GM19372 (cell line): ENCODE measurements at regions not wholly inside any gene's neighbourhood (a gene's known extent, or its start where the extent isn't known, plus 50 kb on each side); places are given as distances from the start of the nearest gene placed in this dataset.
A peak's percentile ranks its signal among the peaks of the same experiment; 100 is the strongest.
"Not testable (repeated sequence)": the region's sequence is repeated elsewhere in the genome, so short reads cannot be mapped to it uniquely, and the experiment has no call there.

ENCODE experiments used
- ATAC-seq: cut with Tn5 transposase; IDR thresholded peaks from one replicate; pipeline ENCODE4 v1.9.1; 2021; ENCODE audit warnings: mild to moderate bottlenecking, low read depth, moderate library complexity; ENCODE audit not compliant: unreplicated experiment

DNA sequence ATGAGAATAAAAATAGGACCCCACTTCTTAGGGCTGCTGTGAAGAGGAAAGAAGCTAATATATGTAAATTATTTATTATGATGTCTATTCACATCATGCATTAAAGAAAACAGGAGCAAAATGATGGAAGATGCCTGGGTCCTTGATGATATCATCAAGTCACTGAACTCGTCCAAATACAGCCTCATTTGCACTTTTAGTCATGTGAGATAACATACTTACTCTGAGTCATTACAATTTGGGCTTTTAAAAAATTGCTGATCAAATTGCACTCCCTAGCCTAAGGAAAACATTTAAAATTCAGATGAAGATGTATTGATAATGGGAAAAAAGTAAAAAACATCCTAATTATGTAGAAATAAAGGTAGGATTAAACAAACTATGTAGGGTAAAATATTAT lies 302.7 kb upstream of the CCL2 start:
- ATAC-seq = no peak

GRCh38 chr17:33954597-33954996 lies 300.5 kb upstream of the CCL2 start:
- ATAC-seq = no peak

DNA sequence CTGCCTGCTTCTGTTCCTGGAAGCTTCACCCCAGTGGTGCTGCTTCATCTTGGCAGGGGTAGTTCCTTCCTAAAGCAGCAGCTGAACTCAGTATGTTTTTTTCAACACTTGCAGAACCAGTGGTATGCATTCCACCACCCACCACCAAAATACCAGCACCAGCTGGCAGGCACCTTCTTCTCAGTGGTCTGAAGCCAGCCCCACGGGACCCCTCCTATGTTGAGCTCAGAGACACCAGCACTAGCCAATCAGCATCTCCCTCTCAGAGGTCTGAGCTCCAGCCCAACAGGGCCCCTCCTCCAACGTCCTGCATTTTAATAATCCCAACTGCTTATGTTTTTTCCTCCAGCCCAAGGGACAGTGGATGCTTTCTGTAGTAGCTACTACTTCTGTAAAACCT lies 299.6 kb upstream of the CCL2 start:
- ATAC-seq = no peak

DNA sequence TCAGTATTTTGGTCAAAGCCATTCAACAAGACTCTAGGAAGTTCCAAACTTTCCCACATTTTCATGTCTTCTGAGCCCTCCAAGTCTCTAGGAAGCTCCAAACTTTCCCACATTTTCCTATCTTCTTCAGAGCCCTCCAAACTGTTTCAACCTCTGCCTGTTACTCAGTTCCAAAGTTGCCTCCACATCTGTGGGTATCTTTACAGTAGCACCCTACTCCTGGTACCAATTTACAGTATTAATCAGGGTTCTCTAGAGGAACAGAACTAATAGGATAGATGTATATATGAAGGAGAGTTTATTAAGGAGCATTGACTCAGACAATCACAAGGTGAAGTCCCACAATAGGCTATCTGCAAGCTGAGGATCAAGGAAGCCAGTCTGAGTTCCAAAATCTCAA lies 296.0 kb upstream of the CCL2 start:
- ATAC-seq = not testable (repeated sequence)

DNA sequence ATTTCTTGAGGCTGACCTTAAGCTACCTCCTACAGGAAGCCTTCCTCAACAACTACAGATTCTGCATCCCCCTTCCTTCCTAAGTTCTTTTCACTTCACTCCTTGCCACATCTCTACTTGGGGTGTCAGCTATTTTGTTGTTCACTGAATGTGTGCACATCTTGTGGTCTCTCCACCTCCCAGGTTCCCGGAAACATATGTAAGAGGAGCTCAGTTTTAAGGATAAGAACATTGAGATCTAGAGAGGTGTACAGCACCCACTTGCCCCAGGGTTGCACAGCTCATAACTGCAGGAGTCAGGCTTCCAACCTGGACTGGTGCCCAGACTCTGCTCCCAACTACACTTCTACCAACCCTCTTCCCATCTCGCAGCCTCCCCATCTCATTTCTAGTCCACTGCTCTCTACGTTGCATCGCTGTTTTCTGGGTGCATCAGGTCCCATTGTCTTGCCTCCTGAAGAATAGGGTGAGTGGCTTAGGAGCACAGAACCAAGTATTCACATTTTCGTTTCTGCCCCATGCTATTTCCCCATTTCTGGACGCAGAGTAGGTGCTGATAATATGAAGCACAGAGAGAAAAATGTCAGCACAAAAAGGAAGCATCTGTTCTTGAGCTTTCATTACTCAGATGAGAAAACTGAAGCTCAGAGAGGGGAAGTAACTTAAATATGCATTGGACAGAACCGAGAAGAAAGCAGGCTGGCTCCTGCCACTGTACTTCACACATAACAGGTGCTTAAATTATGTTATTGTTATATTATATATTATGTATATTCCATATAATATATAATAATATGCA lies 292.0 kb upstream of the CCL2 start:
- no peak for ATAC-seq

- ATAC-seq = peak; percentile 86
These were observed 290.6 kb upstream of the CCL2 start for GRCh38 chr17:33964344-33964979.

DNA sequence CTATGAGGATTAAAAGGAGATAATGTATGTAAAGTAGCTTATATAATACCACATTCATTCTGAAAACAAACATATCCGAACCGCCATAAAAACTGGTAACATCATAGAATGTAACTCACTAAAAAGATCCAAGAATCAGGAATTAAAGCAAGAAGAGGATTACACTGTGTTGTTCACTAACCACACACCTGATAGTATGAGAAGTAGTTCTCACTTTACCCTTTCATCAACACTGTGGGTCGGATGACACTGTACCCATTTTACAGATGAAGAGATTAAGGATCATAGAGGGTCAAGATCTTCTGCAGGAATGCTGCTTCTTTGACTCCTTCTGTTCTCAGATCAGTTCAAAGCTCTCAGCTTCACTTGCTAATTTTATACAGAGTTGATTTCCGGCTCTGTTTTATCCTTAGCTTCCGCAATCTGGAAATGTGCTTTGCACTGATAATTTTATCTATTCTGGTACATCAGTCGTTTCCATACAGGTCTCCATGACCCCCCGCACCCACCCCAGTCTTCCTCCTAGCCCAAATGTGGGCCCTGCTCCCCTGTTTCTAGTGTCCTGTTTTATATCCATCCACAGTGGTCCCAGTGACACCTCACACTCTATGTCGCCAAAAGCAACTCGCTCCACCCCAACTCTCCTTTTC lies 288.6 kb upstream of the CCL2 start:
- ATAC-seq = no peak

GRCh38 chr17:33967608-33968349 lies 287.3 kb upstream of the CCL2 start:
- ATAC-seq = no peak

DNA sequence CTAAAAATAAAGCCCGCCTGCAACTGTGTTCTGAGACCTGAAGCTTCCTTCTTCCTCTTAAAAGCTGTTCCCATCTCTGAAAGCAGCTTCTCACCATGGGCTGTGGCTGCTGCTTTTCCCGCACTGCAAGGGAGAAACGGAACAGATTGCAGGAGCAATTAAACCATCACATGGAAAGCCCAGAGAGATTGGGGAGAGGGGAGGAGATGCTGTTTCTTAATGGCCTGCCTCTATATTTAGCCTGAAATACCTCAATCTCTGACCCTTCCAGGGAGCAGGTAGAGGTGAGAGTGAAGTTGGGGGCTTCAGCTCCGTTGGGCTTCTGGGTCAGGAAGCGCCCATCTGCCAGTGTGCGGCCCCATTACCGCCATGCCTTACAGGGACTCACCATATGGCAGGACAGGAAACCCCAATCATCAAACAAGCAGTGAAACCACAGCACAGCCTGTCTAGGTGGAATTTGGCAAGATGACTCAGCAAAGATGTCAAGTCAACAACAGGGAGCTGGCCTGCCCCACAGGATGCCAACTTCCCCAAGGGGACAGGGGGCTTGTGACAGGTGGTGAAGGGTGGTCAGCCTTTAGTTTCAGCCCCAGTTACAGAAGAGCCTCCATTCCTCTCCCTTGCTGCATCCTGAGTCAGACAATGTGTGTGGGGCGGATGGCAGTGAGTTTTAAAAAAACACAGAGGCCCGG lies 286.6 kb upstream of the CCL2 start:
- ATAC-seq = no peak

GRCh38 chr17:33970279-33970678 lies 284.8 kb upstream of the CCL2 start:
- ATAC-seq = no peak

GRCh38 chr17:33972763-33973162 lies 282.3 kb upstream of the CCL2 start:
- no peak for ATAC-seq

- ATAC-seq = no peak
These were observed 281.6 kb upstream of the CCL2 start for GRCh38 chr17:33973491-33973890.

- ATAC-seq = no peak
These were observed 280.8 kb upstream of the CCL2 start for GRCh38 chr17:33974276-33974675.

DNA sequence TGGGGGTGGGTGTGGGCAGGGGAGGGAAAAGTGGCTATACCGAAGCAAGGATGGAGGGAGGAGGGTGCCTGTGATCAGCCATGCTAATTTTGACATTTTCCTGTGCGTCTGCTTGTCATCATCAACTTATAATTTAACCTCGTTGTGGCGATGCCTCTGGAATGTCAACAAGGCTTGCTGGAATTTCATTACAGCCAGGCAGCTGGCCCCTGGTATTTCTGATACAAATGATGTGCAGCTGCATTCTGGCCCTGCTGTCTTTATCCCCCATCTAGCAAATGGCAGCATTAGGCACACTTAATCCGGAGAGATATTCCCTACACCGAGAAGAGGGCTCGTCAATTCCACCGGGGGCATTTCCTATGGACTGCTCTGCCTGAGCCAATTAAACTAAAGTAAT lies 278.3 kb upstream of the CCL2 start:
- ATAC-seq = no peak

GRCh38 chr17:33977729-33978514 lies 277.2 kb upstream of the CCL2 start:
- no peak for ATAC-seq

DNA sequence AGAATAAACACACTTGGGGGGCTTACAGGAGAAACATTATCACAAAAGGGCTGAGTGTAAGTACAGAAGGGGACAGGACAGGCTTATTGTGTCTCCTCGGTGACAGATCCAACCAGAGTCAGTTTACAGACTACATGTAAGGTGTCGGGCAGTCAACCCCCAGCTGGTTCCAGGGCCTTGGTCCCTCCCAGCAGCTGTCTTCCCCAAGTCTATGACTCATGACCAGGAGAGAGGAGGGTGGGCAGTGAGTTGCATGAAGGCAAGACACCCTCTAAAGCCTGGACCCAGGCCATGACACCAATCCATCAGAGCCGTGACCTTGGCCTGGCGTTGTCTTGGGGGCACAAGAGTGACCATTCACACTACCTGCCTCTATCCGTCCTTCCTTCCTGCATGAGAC lies 276.2 kb upstream of the CCL2 start:
- no peak for ATAC-seq

DNA sequence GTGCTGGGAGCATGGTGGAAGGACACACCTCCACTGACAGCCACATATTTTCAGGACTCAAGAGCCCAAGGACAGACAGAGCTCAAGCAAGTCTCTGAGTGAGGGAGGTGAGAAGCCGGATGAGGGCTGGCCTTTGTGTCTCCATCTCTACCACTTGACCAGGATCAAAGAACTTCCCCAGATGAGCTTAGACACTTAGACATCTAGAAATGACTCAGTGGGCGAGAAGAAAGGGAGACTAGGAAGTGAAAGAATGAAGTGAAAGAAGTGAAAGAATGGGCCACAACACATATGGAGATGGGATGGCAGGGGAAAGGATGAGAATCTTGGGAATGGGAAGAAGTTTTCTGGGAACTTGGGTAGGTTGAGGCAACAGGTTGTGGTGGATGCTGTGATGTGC lies 274.9 kb upstream of the CCL2 start:
- ATAC-seq = no peak

- no peak for ATAC-seq
These were observed 273.1 kb upstream of the CCL2 start for GRCh38 chr17:33981711-33982601.

- no peak for ATAC-seq
These were observed 272.2 kb upstream of the CCL2 start for GRCh38 chr17:33982909-33983308.
